Natural killer cell (primary cell): ENCODE measurements at regions not wholly inside any gene's neighbourhood (a gene's known extent, or its start where the extent isn't known, plus 50 kb on each side); places are given as distances from the start of the nearest gene placed in this dataset.

Source experiments
- ATAC-seq, 3 donors: fragments of 150-1000 bp in 2 of 3; fragments of 200-7000 bp in 1 of 3; cut with Tn5 transposase; 1 replicate in 1 of 3; 2 replicates in 2 of 3; pipeline ENCODE4 v1.10.0; 2021; ENCODE audit warnings: mild to moderate bottlenecking in 2 of 3, moderate library complexity in 2 of 3
- DNase-seq, 2 donors: peaks; one replicate each; pipeline versions ENCODE4 v3.0.0 to v3.0.0-alpha.2; 2013 to 2021; ENCODE audit warnings: mixed read lengths in 1 of 2
- H3K27ac ChIP-seq: one replicate; pipeline ENCODE4 v1.5.1; 2013; ENCODE audit warnings: mild to moderate bottlenecking, low read length
- H3K27me3 ChIP-seq: one replicate; pipeline ENCODE4 v1.6.1; 2013; ENCODE audit warnings: low read length; ENCODE audit not compliant: control insufficient read depth, insufficient read depth
- H3K36me3 ChIP-seq: one replicate; pipeline ENCODE4 v1.6.1; 2013; ENCODE audit warnings: low read length; ENCODE audit not compliant: control insufficient read depth, insufficient read depth
- H3K4me1 ChIP-seq: one replicate; pipeline ENCODE4 v1.6.1; 2013; ENCODE audit warnings: low read length; ENCODE audit not compliant: control insufficient read depth, insufficient read depth
- H3K4me3 ChIP-seq: one replicate; pipeline ENCODE4 v1.5.1; 2013; ENCODE audit warnings: low read length
- H3K9me3 ChIP-seq: one replicate; pipeline ENCODE4 v1.6.1; 2013; ENCODE audit warnings: low read length; ENCODE audit not compliant: control insufficient read depth, insufficient read depth
- H3K27ac Mint-ChIP-seq, 2 donors: one replicate each; pipeline ENCODE4 v1.8.0; 2022; ENCODE audit warnings: mild to moderate bottlenecking in 2 of 2, mixed read lengths in 2 of 2, moderate library complexity in 1 of 2
- H3K27me3 Mint-ChIP-seq, 2 donors: one replicate each; pipeline ENCODE4 v1.8.0; 2022; ENCODE audit warnings: low read depth in 2 of 2, mixed read lengths in 2 of 2
- H3K36me3 Mint-ChIP-seq: one replicate; pipeline ENCODE4 v1.8.0; 2022; ENCODE audit warnings: mixed read lengths
- H3K4me1 Mint-ChIP-seq, 2 donors: one replicate each; pipeline ENCODE4 v1.8.0; 2022; ENCODE audit warnings: mixed read lengths in 2 of 2
- H3K4me3 Mint-ChIP-seq: one replicate; pipeline ENCODE4 v1.8.0; 2022; ENCODE audit warnings: mild to moderate bottlenecking, moderate library complexity, mixed read lengths
- H3K9me3 Mint-ChIP-seq, 2 donors: one replicate each; pipeline ENCODE4 v1.8.0; 2022; ENCODE audit warnings: mixed read lengths in 2 of 2
- CTCF ChIP-seq: fragments of 200-600 bp; IDR thresholded peaks from one replicate; pipeline ENCODE4 v1.8.0; 2022; ENCODE audit warnings: antibody characterized with exemption
- WGBS: methylation state at CpG from one replicate; pipeline ENCODE4 v1.1.7; 2013; ENCODE audit warnings: missing lambda C conversion rate; ENCODE audit not compliant: insufficient coverage; 5-methylcytosine and 5-hydroxymethylcytosine counted together
- intact Hi-C: fragments of 100-400 bp; cut with micrococcal nuclease; formaldehyde crosslinking; loops from one replicate; pipeline ENCODE4 v1.14.2; 2022

- no peak overlapping the region for H3K27ac Mint-ChIP-seq
- H3K4me3 Mint-ChIP-seq, result no peak overlapping the region
- H3K27me3 Mint-ChIP-seq, result no peaks in the 10 kb centered on the region
- no peak for TF ChIP-seq CTCF
- H3K9me3 Mint-ChIP-seq, result peaks cover 11 to 12% of the 10 kb centered on the region in 2 donors
- no peak for DNase-seq
- Histone ChIP-seq H3K4me1 (no peaks in the 10 kb centered on the region), H3K4me3 (no peak overlapping the region), H3K27me3 (no peaks in the 10 kb centered on the region), H3K27ac (no peak overlapping the region), H3K36me3 (no peaks in the 10 kb centered on the region), H3K9me3 (no peaks in the 10 kb centered on the region)
- H3K36me3 Mint-ChIP-seq, result no peaks in the 10 kb centered on the region
- WGBS, result 100% methylated on average over 2 of the region's 3 CpGs
- no peaks in the 10 kb centered on the region for H3K4me1 Mint-ChIP-seq
- ATAC-seq, result no peak
- intact Hi-C loops, result no loop called here
These were observed 52.3 kb upstream of the TBX18 start for GRCh38 chr6:84816741-84817140.

GRCh38 chr6:84815896-84816735 lies 51.7 kb upstream of the TBX18 start:
- Histone ChIP-seq H3K4me3 (no peak overlapping the region), H3K27ac (no peak overlapping the region), H3K27me3 (no peaks in the 10 kb centered on the region), H3K9me3 (no peaks in the 10 kb centered on the region), H3K36me3 (no peaks in the 10 kb centered on the region), H3K4me1 (no peaks in the 10 kb centered on the region)
- TF ChIP-seq CTCF, result no peak
- intact Hi-C loops, result no loop called here
- Mint-ChIP-seq H3K4me3 (no peak overlapping the region), H3K27me3 (no peaks in the 10 kb centered on the region), H3K27ac (no peak overlapping the region), H3K9me3 (peaks cover 11% of the 10 kb centered on the region in 2 donors), H3K4me1 (no peaks in the 10 kb centered on the region), H3K36me3 (no peaks in the 10 kb centered on the region)
- WGBS, result 72% methylated on average over 1 of the region's 3 CpGs
- DNase-seq (no peak), ATAC-seq (no peak)
